ENCODE measurements at regions not wholly inside any gene's neighbourhood (a gene's known extent, or its start where the extent isn't known, plus 50 kb on each side); places are given as distances from the start of the nearest gene placed in this dataset.

DNA sequence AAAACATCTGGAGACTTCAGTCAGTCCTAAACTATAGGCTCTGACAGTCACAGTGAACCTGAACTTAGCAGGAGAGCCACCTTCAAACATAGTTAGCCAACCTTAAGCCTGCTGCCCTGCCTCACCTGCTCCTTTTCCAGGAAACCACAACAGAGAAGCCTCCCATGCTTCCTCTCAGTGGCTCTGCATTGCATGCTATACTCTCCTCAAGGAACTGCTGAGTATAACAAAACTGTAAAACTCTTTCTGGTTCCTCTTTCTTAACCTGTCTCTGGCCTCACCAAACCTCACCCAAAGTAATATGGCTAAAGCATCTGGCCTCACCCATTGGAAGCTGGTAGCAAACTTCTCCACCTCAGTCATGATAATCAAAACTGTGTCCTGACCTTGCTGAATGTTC is 122.1 kb downstream of the ANKRD50 start:
- no peak overlapping the region for H2AFZ ChIP-seq (ENCODE audit: low read length)
- H4K20me1 ChIP-seq (ENCODE audit: insufficient read depth, low read length): no peaks in the 10 kb centered on the region
- no peaks in the 10 kb centered on the region for H3K4me1 ChIP-seq (ENCODE audit: insufficient read depth, low read length, poor library complexity, severe bottlenecking)
- ChIA-PET POLR2A (no interaction called here), CTCF (ENCODE audit: unreplicated experiment) (no interaction called here)
- no peak overlapping the region for H3K27ac ChIP-seq (ENCODE audit: low read depth, low read length, poor library complexity, severe bottlenecking)
- no peaks in the 10 kb centered on the region for H3K79me2 ChIP-seq (ENCODE audit: insufficient read depth, low read depth, low read length)
- TF ChIP-seq CTCF (conservative IDR thresholded peaks at IDR 0.05; ENCODE audit: low read length) (no peak), EZH2phosphoT487 (IDR thresholded peaks at IDR 0.05; ENCODE audit: borderline replicate concordance, low read depth, low read length) (no peak)
- no TSS peak for BruUV-seq (replicated peaks)
- no peak overlapping the region for H3K4me3 ChIP-seq (ENCODE audit: low read depth, low read length, poor library complexity, severe bottlenecking)
- no peak for DNase-seq (ENCODE audit: low spot score)
- H3K9me3 ChIP-seq (ENCODE audit: low read length): no peaks in the 10 kb centered on the region
- H3K4me2 ChIP-seq (ENCODE audit: low read length): no peak overlapping the region
- H3K9me2 ChIP-seq (ENCODE audit: insufficient read depth, low read length): no peaks in the 10 kb centered on the region
- intact Hi-C loops (cut with micrococcal nuclease; ENCODE audit: unreplicated experiment): no loop called here
- no peaks in the 10 kb centered on the region for H3K36me3 ChIP-seq (ENCODE audit: insufficient read depth, low read length)

GRCh38 chr4:124591637-124592036 is 120.9 kb downstream of the ANKRD50 start:
- H3K4me2 ChIP-seq (ENCODE audit: low read length): no peak overlapping the region
- H3K27ac ChIP-seq (ENCODE audit: low read depth, low read length, poor library complexity, severe bottlenecking): no peak overlapping the region
- H2AFZ ChIP-seq (ENCODE audit: low read length): no peak overlapping the region
- no peak for TF ChIP-seq CTCF (conservative IDR thresholded peaks at IDR 0.05; ENCODE audit: low read length)
- TF ChIP-seq EZH2phosphoT487 (IDR thresholded peaks at IDR 0.05; ENCODE audit: borderline replicate concordance, low read depth, low read length): no peak
- H3K9me3 ChIP-seq (ENCODE audit: low read length): no peaks in the 10 kb centered on the region
- no peaks in the 10 kb centered on the region for H3K4me1 ChIP-seq (ENCODE audit: insufficient read depth, low read length, poor library complexity, severe bottlenecking)
- BruUV-seq (replicated peaks): no TSS peak
- H4K20me1 ChIP-seq (ENCODE audit: insufficient read depth, low read length): no peaks in the 10 kb centered on the region
- no peak overlapping the region for H3K4me3 ChIP-seq (ENCODE audit: low read depth, low read length, poor library complexity, severe bottlenecking)
- H3K36me3 ChIP-seq (ENCODE audit: insufficient read depth, low read length): no peaks in the 10 kb centered on the region
- no peaks in the 10 kb centered on the region for H3K79me2 ChIP-seq (ENCODE audit: insufficient read depth, low read depth, low read length)
- ChIA-PET POLR2A (interaction anchor here (0.7 kb wide), 1 partner anchor 101 kb away, joined by 3 read pairs; no protein-coding TSS in a partner anchor), CTCF (ENCODE audit: unreplicated experiment) (no interaction called here)
- intact Hi-C loops (cut with micrococcal nuclease; ENCODE audit: unreplicated experiment): no loop called here
- no peak for DNase-seq (ENCODE audit: low spot score)
- H3K9me2 ChIP-seq (ENCODE audit: insufficient read depth, low read length): no peaks in the 10 kb centered on the region

- Histone ChIP-seq H3K4me3 (ENCODE audit: low read depth, low read length, poor library complexity, severe bottlenecking) (no peak overlapping the region), H3K36me3 (ENCODE audit: insufficient read depth, low read length) (no peaks in the 10 kb centered on the region), H3K9me3 (ENCODE audit: low read length) (no peaks in the 10 kb centered on the region), H4K20me1 (ENCODE audit: insufficient read depth, low read length) (no peaks in the 10 kb centered on the region), H3K9me2 (ENCODE audit: insufficient read depth, low read length) (no peaks in the 10 kb centered on the region), H3K79me2 (ENCODE audit: insufficient read depth, low read depth, low read length) (no peaks in the 10 kb centered on the region), H3K27ac (ENCODE audit: low read depth, low read length, poor library complexity, severe bottlenecking) (no peak overlapping the region), H2AFZ (ENCODE audit: low read length) (no peak overlapping the region), H3K4me2 (ENCODE audit: low read length) (no peak overlapping the region), H3K4me1 (ENCODE audit: insufficient read depth, low read length, poor library complexity, severe bottlenecking) (no peaks in the 10 kb centered on the region)
- BruUV-seq (replicated peaks): no TSS peak
- ChIA-PET CTCF (ENCODE audit: unreplicated experiment) (no interaction called here), POLR2A (no interaction called here)
- no peak for TF ChIP-seq EZH2phosphoT487 (IDR thresholded peaks at IDR 0.05; ENCODE audit: borderline replicate concordance, low read depth, low read length)
- no peak for TF ChIP-seq CTCF (conservative IDR thresholded peaks at IDR 0.05; ENCODE audit: low read length)
- DNase-seq (ENCODE audit: low spot score): no peak
- intact Hi-C loops (cut with micrococcal nuclease; ENCODE audit: unreplicated experiment): no loop called here
Measured at GRCh38 chr4:124593494-124593893, 119.0 kb downstream of the ANKRD50 start.

All from OCI-LY7 (cell line).